B cell (primary cell): ENCODE measurements at regions not wholly inside any gene's neighbourhood (a gene's known extent, or its start where the extent isn't known, plus 50 kb on each side); places are given as distances from the start of the nearest gene placed in this dataset.

Source experiments
- EZH2 ChIP-seq: IDR thresholded peaks from 2 replicates; pipeline ENCODE4 v1.6.1; 2012; ENCODE audit warnings: borderline replicate concordance, low read depth, mild to moderate bottlenecking, moderate library complexity, low read length; ENCODE audit not compliant: insufficient read depth, poor library complexity, severe bottlenecking
- TF ChIP-seq, protein P1 (sequence below): fragments of 200-600 bp; IDR thresholded peaks from one replicate; pipeline ENCODE4 v1.8.0; 2022; ENCODE audit warnings: antibody characterized with exemption, mild to moderate bottlenecking

- TF ChIP-seq, protein P1, sequence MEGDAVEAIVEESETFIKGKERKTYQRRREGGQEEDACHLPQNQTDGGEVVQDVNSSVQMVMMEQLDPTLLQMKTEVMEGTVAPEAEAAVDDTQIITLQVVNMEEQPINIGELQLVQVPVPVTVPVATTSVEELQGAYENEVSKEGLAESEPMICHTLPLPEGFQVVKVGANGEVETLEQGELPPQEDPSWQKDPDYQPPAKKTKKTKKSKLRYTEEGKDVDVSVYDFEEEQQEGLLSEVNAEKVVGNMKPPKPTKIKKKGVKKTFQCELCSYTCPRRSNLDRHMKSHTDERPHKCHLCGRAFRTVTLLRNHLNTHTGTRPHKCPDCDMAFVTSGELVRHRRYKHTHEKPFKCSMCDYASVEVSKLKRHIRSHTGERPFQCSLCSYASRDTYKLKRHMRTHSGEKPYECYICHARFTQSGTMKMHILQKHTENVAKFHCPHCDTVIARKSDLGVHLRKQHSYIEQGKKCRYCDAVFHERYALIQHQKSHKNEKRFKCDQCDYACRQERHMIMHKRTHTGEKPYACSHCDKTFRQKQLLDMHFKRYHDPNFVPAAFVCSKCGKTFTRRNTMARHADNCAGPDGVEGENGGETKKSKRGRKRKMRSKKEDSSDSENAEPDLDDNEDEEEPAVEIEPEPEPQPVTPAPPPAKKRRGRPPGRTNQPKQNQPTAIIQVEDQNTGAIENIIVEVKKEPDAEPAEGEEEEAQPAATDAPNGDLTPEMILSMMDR, result no peak
- TF ChIP-seq EZH2, result no peak
Observed at GRCh38 chr4:183821076-183821853, 83.8 kb upstream of the STOX2 start.
